HepG2 (cell line): ENCODE measurements at regions not wholly inside any gene's neighbourhood (a gene's known extent, or its start where the extent isn't known, plus 50 kb on each side); places are given as distances from the start of the nearest gene placed in this dataset.

ENCODE experiments used
- ATAC-seq: fragments of 200-7000 bp; cut with Tn5 transposase; 3 replicates; pipeline ENCODE4 v1.9.1; 2020; ENCODE audit warnings: mild to moderate bottlenecking, moderate library complexity
- BruUV-seq: library from RNA; stranded (reverse); fragments of 400-500 nt; replicated peaks from 2 replicates; lab custom pipeline; 2021; lab: Mats Ljungman, UMichigan
- CTCF ChIA-PET: fragments of 300-600 bp; formaldehyde crosslinking; extraction: SDS; loops from one replicate; lab custom pipeline; 2021; ENCODE audit warnings: low total read pairs, inconsistent platforms, low intra/inter-chr PET ratio; lab: Yijun Ruan, JAX
- POLR2A ChIA-PET: fragments of 350-600 bp; sonication (Branson Sonifier 250); formaldehyde crosslinking; loops from one replicate; lab custom pipeline; 2020; ENCODE audit warnings: antibody characterized with exemption, inconsistent platforms; lab: Yijun Ruan, JAX
- DNase-seq: peaks from one replicate; pipeline ENCODE4 v3.0.0-alpha.2; 2015; ENCODE audit warnings: low spot score
- FAIRE-seq: peaks from 3 replicates; lab custom pipeline; 2011; peaks lifted over from hg19 to GRCh38; lab: Jason Lieb, UNC
- H2AFZ ChIP-seq: one replicate; pipeline ENCODE4 v1.6.1; 2011; ENCODE audit warnings: low read length, inconsistent platforms
- H3K27ac ChIP-seq: fragments of 300-600 bp; 3 replicates; pipeline ENCODE4 v1.8.0; 2011; ENCODE audit warnings: mixed run types, mild to moderate bottlenecking, mixed read lengths, low read length, inconsistent platforms; ENCODE audit not compliant: insufficient read depth; ENCODE audit errors: extremely low read length
- H3K27me3 ChIP-seq, 2 experiments: fragments of 200-600 bp in 1 of 2; 2 replicates in 1 of 2; 3 replicates in 1 of 2; pipeline versions ENCODE4 v1.6.0 to v1.8.0; 2011; ENCODE audit warnings: low read length in 2 of 2, mild to moderate bottlenecking in 2 of 2, moderate library complexity in 2 of 2, inconsistent platforms in 1 of 2; ENCODE audit not compliant: insufficient read depth in 2 of 2, control insufficient read depth in 1 of 2
- H3K36me3 ChIP-seq, 2 experiments: fragments of 200-600 bp in 1 of 2; replicated peaks in 1 of 2; 2 replicates in 1 of 2; 3 replicates in 1 of 2; pipeline versions ENCODE4 v1.5.1 to v1.8.0; 2011; ENCODE audit warnings: low read length in 2 of 2, inconsistent platforms in 1 of 2; ENCODE audit not compliant: insufficient read depth in 2 of 2, control insufficient read depth in 1 of 2
- H3K4me1 ChIP-seq: 2 replicates; pipeline ENCODE4 v1.5.1; 2012; ENCODE audit warnings: low read length, inconsistent platforms; ENCODE audit not compliant: insufficient read depth
- H3K4me2 ChIP-seq: 2 replicates; pipeline ENCODE4 v1.6.0; 2011; ENCODE audit warnings: low read depth, low read length, inconsistent platforms
- H3K4me3 ChIP-seq, 3 experiments: fragments of 200-600 bp in 1 of 3; sonication (generic), shearing (Covaris generic) in 1 of 3; replicated peaks in 1 of 3; 2 replicates each; pipeline ENCODE4 v1.5.1; 2011 to 2016; ENCODE audit warnings: low read length in 3 of 3, inconsistent platforms in 2 of 3, low read depth in 2 of 3, mild to moderate bottlenecking in 2 of 3, control low read depth in 1 of 3, mixed read lengths in 1 of 3; ENCODE audit not compliant: insufficient read depth in 1 of 3
- H3K79me2 ChIP-seq: one replicate; pipeline ENCODE4 v1.6.1; 2011; ENCODE audit warnings: low read length, inconsistent platforms; ENCODE audit not compliant: insufficient read depth
- H3K9ac ChIP-seq: 2 replicates; pipeline ENCODE4 v1.6.0; 2011; ENCODE audit warnings: mild to moderate bottlenecking, low read depth, low read length, inconsistent platforms; ENCODE audit not compliant: insufficient read depth
- H3K9me3 ChIP-seq: 2 replicates; pipeline ENCODE4 v1.5.1; 2012; ENCODE audit warnings: mild to moderate bottlenecking, low read length
- H4K20me1 ChIP-seq: 2 replicates; pipeline ENCODE4 v1.6.0; 2011; ENCODE audit warnings: inconsistent platforms, mild to moderate bottlenecking, low read length, moderate library complexity; ENCODE audit not compliant: insufficient read depth
- BRD4 ChIP-seq: sonication (generic); formaldehyde crosslinking; IDR thresholded peaks from 2 replicates; pipeline ENCODE4 v1.4.0; 2020; ENCODE audit warnings: missing genetic modification reagents
- HOXA9 ChIP-seq: sonication (generic); formaldehyde crosslinking; IDR thresholded peaks from 2 replicates; pipeline ENCODE4 v1.8.1; 2022; ENCODE audit warnings: missing genetic modification reagents, mild to moderate bottlenecking, moderate library complexity, borderline replicate concordance
- TGIF2 ChIP-seq: IDR thresholded peaks from 2 replicates; pipeline ENCODE4 v1.6.1; 2016; ENCODE audit warnings: control low read depth, missing compliant biosample characterization
- ZNF883 ChIP-seq: sonication (generic); formaldehyde crosslinking; IDR thresholded peaks from 2 replicates; pipeline ENCODE4 v1.5.1; 2020; ENCODE audit warnings: mild to moderate bottlenecking, missing genetic modification reagents; ENCODE audit errors: not compliant biosample characterization
- WGBS: methylation state at CpG from one replicate; pipeline ENCODE4 v1.1.6; 2017; ENCODE audit warnings: low lambda C conversion rate; 5-methylcytosine and 5-hydroxymethylcytosine counted together
- in situ Hi-C: cut with HindIII; loops from 2 replicates; pipeline ENCODE4 v1.10.0; 2017; ENCODE audit warnings: low pct_unique_long_range_greater_than_20kb; ENCODE audit not compliant: extremely low pct_ligation_motif_present
- intact Hi-C: fragments of 100-400 bp; cut with micrococcal nuclease; formaldehyde crosslinking; loops from one replicate; pipeline ENCODE4 v1.10.0; 2022; ENCODE audit not compliant: unreplicated experiment
- TF ChIP-seq, protein P1 (sequence below): sonication (generic); formaldehyde crosslinking; IDR thresholded peaks from 2 replicates; pipeline ENCODE4 v1.4.0; 2020; ENCODE audit warnings: mild to moderate bottlenecking, missing genetic modification reagents, borderline replicate concordance
- TF ChIP-seq, protein P2 (sequence below): sonication (generic); formaldehyde crosslinking; IDR thresholded peaks from 2 replicates; pipeline ENCODE4 v1.4.0; 2020; ENCODE audit warnings: mild to moderate bottlenecking, missing genetic modification reagents
- TF ChIP-seq, protein P3 (sequence below): sonication (generic); formaldehyde crosslinking; IDR thresholded peaks from 2 replicates; pipeline ENCODE4 v1.9.0; 2021; ENCODE audit warnings: mild to moderate bottlenecking, missing genetic modification reagents
- TF ChIP-seq, protein P4 (sequence below): sonication (generic); formaldehyde crosslinking; IDR thresholded peaks from 2 replicates; pipeline ENCODE4 v1.5.0; 2020; ENCODE audit warnings: missing genetic modification reagents, mild to moderate bottlenecking, borderline replicate concordance

DNA sequence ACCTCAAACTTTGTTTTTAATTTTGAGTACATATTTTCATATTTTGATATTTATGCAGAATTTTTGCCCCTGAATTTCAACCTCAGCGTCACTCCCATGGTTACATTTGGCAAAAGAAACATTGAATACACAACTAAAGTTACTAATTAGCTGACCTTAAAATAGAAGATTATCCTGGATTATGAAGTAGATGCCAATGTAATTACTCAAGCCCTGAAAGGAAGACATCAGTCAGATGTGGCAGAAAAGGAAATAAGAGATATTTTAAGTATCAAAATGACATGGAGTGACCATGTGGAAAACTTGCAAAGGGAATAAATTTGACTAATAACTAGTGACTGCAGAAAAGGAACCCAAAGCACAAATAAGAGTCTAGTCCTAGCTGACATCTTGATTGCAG is 701.3 kb upstream of the KCND2 start (continued):
- no peak for TF ChIP-seq BRD4 (CRISPR knock-in tag)

DNA sequence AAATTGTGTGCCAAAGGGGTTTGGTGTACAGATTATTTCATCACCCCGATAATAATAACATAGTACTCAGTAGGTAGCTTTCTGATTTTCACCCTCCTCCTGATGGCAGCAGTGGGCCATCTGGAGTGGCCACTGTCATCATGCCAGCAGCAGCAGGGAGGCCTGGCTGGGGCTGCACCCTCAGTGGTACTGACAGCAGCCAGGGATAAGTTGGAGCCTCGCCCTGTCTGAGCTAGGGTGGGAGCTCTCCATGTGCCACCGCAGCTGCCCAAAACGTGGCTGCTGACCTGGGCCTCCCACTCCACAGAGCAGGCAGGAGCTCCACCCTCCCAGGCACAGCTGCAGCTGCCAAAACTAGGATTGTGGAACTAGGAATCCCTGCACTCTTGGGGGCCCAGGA is 700.8 kb upstream of the KCND2 start:
- no peak overlapping the region for H2AFZ ChIP-seq
- BruUV-seq: no TSS peak

More for the DNA sequence above, 700.8 kb upstream of the KCND2 start:
- TF ChIP-seq, protein P1, sequence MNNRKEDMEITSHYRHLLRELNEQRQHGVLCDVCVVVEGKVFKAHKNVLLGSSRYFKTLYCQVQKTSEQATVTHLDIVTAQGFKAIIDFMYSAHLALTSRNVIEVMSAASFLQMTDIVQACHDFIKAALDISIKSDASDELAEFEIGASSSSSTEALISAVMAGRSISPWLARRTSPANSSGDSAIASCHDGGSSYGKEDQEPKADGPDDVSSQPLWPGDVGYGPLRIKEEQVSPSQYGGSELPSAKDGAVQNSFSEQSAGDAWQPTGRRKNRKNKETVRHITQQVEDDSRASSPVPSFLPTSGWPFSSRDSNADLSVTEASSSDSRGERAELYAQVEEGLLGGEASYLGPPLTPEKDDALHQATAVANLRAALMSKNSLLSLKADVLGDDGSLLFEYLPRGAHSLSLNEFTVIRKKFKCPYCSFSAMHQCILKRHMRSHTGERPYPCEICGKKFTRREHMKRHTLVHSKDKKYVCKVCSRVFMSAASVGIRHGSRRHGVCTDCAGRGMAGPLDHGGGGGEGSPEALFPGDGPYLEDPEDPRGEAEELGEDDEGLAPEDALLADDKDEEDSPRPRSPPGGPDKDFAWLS (CRISPR knock-in tag): no peak
- TF ChIP-seq, protein P2, sequence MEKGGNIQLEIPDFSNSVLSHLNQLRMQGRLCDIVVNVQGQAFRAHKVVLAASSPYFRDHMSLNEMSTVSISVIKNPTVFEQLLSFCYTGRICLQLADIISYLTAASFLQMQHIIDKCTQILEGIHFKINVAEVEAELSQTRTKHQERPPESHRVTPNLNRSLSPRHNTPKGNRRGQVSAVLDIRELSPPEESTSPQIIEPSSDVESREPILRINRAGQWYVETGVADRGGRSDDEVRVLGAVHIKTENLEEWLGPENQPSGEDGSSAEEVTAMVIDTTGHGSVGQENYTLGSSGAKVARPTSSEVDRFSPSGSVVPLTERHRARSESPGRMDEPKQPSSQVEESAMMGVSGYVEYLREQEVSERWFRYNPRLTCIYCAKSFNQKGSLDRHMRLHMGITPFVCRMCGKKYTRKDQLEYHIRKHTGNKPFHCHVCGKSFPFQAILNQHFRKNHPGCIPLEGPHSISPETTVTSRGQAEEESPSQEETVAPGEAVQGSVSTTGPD (CRISPR knock-in tag): no peak
- no peak for TF ChIP-seq TGIF2 (CRISPR knock-in tag)
- TF ChIP-seq, protein P3, sequence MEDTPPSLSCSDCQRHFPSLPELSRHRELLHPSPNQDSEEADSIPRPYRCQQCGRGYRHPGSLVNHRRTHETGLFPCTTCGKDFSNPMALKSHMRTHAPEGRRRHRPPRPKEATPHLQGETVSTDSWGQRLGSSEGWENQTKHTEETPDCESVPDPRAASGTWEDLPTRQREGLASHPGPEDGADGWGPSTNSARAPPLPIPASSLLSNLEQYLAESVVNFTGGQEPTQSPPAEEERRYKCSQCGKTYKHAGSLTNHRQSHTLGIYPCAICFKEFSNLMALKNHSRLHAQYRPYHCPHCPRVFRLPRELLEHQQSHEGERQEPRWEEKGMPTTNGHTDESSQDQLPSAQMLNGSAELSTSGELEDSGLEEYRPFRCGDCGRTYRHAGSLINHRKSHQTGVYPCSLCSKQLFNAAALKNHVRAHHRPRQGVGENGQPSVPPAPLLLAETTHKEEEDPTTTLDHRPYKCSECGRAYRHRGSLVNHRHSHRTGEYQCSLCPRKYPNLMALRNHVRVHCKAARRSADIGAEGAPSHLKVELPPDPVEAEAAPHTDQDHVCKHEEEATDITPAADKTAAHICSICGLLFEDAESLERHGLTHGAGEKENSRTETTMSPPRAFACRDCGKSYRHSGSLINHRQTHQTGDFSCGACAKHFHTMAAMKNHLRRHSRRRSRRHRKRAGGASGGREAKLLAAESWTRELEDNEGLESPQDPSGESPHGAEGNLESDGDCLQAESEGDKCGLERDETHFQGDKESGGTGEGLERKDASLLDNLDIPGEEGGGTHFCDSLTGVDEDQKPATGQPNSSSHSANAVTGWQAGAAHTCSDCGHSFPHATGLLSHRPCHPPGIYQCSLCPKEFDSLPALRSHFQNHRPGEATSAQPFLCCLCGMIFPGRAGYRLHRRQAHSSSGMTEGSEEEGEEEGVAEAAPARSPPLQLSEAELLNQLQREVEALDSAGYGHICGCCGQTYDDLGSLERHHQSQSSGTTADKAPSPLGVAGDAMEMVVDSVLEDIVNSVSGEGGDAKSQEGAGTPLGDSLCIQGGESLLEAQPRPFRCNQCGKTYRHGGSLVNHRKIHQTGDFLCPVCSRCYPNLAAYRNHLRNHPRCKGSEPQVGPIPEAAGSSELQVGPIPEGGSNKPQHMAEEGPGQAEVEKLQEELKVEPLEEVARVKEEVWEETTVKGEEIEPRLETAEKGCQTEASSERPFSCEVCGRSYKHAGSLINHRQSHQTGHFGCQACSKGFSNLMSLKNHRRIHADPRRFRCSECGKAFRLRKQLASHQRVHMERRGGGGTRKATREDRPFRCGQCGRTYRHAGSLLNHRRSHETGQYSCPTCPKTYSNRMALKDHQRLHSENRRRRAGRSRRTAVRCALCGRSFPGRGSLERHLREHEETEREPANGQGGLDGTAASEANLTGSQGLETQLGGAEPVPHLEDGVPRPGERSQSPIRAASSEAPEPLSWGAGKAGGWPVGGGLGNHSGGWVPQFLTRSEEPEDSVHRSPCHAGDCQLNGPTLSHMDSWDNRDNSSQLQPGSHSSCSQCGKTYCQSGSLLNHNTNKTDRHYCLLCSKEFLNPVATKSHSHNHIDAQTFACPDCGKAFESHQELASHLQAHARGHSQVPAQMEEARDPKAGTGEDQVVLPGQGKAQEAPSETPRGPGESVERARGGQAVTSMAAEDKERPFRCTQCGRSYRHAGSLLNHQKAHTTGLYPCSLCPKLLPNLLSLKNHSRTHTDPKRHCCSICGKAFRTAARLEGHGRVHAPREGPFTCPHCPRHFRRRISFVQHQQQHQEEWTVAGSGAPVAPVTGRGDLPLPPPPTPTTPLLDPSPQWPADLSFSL: no peak
- TF ChIP-seq, protein P4, sequence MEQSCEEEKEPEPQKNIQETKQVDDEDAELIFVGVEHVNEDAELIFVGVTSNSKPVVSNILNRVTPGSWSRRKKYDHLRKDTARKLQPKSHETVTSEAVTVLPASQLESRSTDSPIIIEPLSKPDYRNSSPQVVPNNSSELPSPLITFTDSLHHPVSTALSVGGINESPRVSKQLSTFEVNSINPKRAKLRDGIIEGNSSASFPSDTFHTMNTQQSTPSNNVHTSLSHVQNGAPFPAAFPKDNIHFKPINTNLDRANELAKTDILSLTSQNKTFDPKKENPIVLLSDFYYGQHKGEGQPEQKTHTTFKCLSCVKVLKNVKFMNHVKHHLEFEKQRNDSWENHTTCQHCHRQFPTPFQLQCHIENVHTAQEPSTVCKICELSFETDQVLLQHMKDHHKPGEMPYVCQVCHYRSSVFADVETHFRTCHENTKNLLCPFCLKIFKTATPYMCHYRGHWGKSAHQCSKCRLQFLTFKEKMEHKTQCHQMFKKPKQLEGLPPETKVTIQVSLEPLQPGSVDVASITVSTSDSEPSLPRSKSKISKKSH: no peak
- TF ChIP-seq HOXA9 (CRISPR knock-in tag): no peak
- TF ChIP-seq ZNF883 (CRISPR knock-in tag): no peak
- intact Hi-C loops (no loop called here), in situ Hi-C loops (no loop called here)
- Histone ChIP-seq H3K4me1 (no peaks in the 10 kb centered on the region), H4K20me1 (no peaks in the 10 kb centered on the region), H3K9me3 (no peaks in the 10 kb centered on the region), H3K9ac (no peak overlapping the region), H3K4me2 (no peak overlapping the region), H3K27me3 (no peaks in the 10 kb centered on the region), H3K27ac (no peak overlapping the region), H3K4me3 (no peak overlapping the region), H3K79me2 (no peaks in the 10 kb centered on the region), H3K36me3 (no peaks in the 10 kb centered on the region)
- CTCF ChIA-PET: no interaction called here
- ATAC-seq: no peak
- no peak for FAIRE-seq
- POLR2A ChIA-PET: no interaction called here
- 4% methylated on average over 2 of the region's 4 CpGs for WGBS
- no peak for DNase-seq
